Urinary bladder (tissue), 3 donors: ENCODE measurements at regions not wholly inside any gene's neighbourhood (a gene's known extent, or its start where the extent isn't known, plus 50 kb on each side); places are given as distances from the start of the nearest gene placed in this dataset.
"Not testable (repeated sequence)": the region's sequence is repeated elsewhere in the genome, so short reads cannot be mapped to it uniquely, and the experiment has no call there.

Experiments used
- DNase-seq: peaks from one replicate; pipeline ENCODE4 v3.0.0-alpha.2; 2015; ENCODE audit errors: extremely low spot score
- H3K27ac ChIP-seq: one replicate; pipeline ENCODE4 v1.5.1; 2013; ENCODE audit warnings: low read depth, mild to moderate bottlenecking, moderate library complexity
- H3K36me3 ChIP-seq: one replicate; pipeline ENCODE4 v1.6.1; 2013; ENCODE audit warnings: mild to moderate bottlenecking, moderate library complexity; ENCODE audit not compliant: insufficient read depth
- H3K4me1 ChIP-seq: one replicate; pipeline ENCODE4 v1.6.1; 2013; ENCODE audit warnings: mild to moderate bottlenecking, moderate library complexity; ENCODE audit not compliant: insufficient read depth
- H3K4me3 ChIP-seq: one replicate; pipeline ENCODE4 v1.5.1; 2013; ENCODE audit warnings: low read depth, low read length
- WGBS: extraction: QIAGEN DNeasy Blood & Tissue Kit; methylation state at CpG from one replicate; pipeline ENCODE4 v1.1.7; 2013; 5-methylcytosine and 5-hydroxymethylcytosine counted together
- donor health status: healthy with polysubstance abuse.
- donor health status: healthy.

- no peaks in the 10 kb centered on the region for H3K36me3 ChIP-seq
- no peak overlapping the region for H3K4me3 ChIP-seq
- no peak overlapping the region for H3K27ac ChIP-seq
- no peaks in the 10 kb centered on the region for H3K4me1 ChIP-seq
- WGBS: 39% methylated on average over 3 of the region's 3 CpGs
- DNase-seq: no peak
These were observed 214.8 kb upstream of the MAGI2 start for GRCh38 chr7:79668292-79668691.

GRCh38 chr7:79666472-79666871 lies 213.0 kb upstream of the MAGI2 start:
- Histone ChIP-seq H3K4me3 (no peak overlapping the region), H3K27ac (no peak overlapping the region), H3K4me1 (no peaks in the 10 kb centered on the region), H3K36me3 (no peaks in the 10 kb centered on the region)
- 86% methylated on average over 3 of the region's 3 CpGs for WGBS
- no peak for DNase-seq

GRCh38 chr7:79664884-79665676 lies 211.6 kb upstream of the MAGI2 start:
- Histone ChIP-seq H3K27ac (no peak overlapping the region), H3K36me3 (no peaks in the 10 kb centered on the region), H3K4me1 (no peaks in the 10 kb centered on the region), H3K4me3 (no peak overlapping the region)
- no peak for DNase-seq
- 93% methylated on average over 2 of the region's 2 CpGs for WGBS

GRCh38 chr7:79658304-79658703 lies 204.8 kb upstream of the MAGI2 start:
- no peak for DNase-seq
- Histone ChIP-seq H3K4me3 (no peak overlapping the region), H3K36me3 (no peaks in the 10 kb centered on the region)

GRCh38 chr7:79653136-79653631 lies 199.7 kb upstream of the MAGI2 start:
- no peak overlapping the region for H3K4me3 ChIP-seq
- 88% methylated on average over 2 of the region's 2 CpGs for WGBS
- no peaks in the 10 kb centered on the region for H3K36me3 ChIP-seq
- no peaks in the 10 kb centered on the region for H3K4me1 ChIP-seq
- H3K27ac ChIP-seq: no peak overlapping the region
- no peak for DNase-seq

More at GRCh38 chr7:79658304-79658703, 204.8 kb upstream of the MAGI2 start:
- Histone ChIP-seq H3K27ac (no peak overlapping the region), H3K4me1 (no peaks in the 10 kb centered on the region)

- Histone ChIP-seq H3K4me1 (no peaks in the 10 kb centered on the region), H3K36me3 (no peaks in the 10 kb centered on the region), H3K4me3 (no peak overlapping the region), H3K27ac (no peak overlapping the region)
- 45% methylated on average over 2 of the region's 2 CpGs for WGBS
- no peak for DNase-seq
These were observed 199.2 kb upstream of the MAGI2 start for GRCh38 chr7:79652619-79653018.

- 94% methylated on average over 8 of the region's 8 CpGs for WGBS
- Histone ChIP-seq H3K4me3 (no peak overlapping the region), H3K27ac (no peak overlapping the region), H3K4me1 (no peaks in the 10 kb centered on the region), H3K36me3 (no peaks in the 10 kb centered on the region)
- no peak for DNase-seq
These were observed 194.2 kb upstream of the MAGI2 start for GRCh38 chr7:79647711-79648110.

- H3K27ac ChIP-seq: no peak overlapping the region
- H3K4me3 ChIP-seq: no peak overlapping the region
- 87% methylated on average over 4 of the region's 4 CpGs for WGBS
- DNase-seq: no peak
- no peaks in the 10 kb centered on the region for H3K4me1 ChIP-seq
- no peaks in the 10 kb centered on the region for H3K36me3 ChIP-seq
These were observed 192.8 kb upstream of the MAGI2 start for GRCh38 chr7:79646278-79646677.

GRCh38 chr7:79636849-79637248 lies 183.4 kb upstream of the MAGI2 start:
- no peaks in the 10 kb centered on the region for H3K4me1 ChIP-seq
- no peak overlapping the region for H3K4me3 ChIP-seq
- H3K36me3 ChIP-seq: no peaks in the 10 kb centered on the region
- no peak for DNase-seq
- H3K27ac ChIP-seq: no peak overlapping the region

- not testable (repeated sequence) for H3K27ac ChIP-seq, H3K4me1 ChIP-seq, H3K36me3 ChIP-seq
These were observed 172.5 kb upstream of the MAGI2 start for GRCh38 chr7:79625921-79626320.

GRCh38 chr7:79624336-79624735 lies 170.9 kb upstream of the MAGI2 start:
- Histone ChIP-seq H3K36me3 (no peaks in the 10 kb centered on the region), H3K4me3 (no peak overlapping the region), H3K27ac (no peak overlapping the region), H3K4me1 (no peaks in the 10 kb centered on the region)
- DNase-seq: no peak

More at GRCh38 chr7:79625921-79626320, 172.5 kb upstream of the MAGI2 start:
- not testable (repeated sequence) for H3K4me3 ChIP-seq, DNase-seq

GRCh38 chr7:79622781-79623180 lies 169.3 kb upstream of the MAGI2 start:
- Histone ChIP-seq H3K36me3 (no peaks in the 10 kb centered on the region), H3K4me1 (no peaks in the 10 kb centered on the region), H3K27ac (no peak overlapping the region), H3K4me3 (no peak overlapping the region)
- DNase-seq: no peak
- 81% methylated on average over 1 of the region's 1 CpG for WGBS

- Histone ChIP-seq H3K27ac (no peak overlapping the region), H3K4me1 (no peaks in the 10 kb centered on the region), H3K4me3 (no peak overlapping the region), H3K36me3 (no peaks in the 10 kb centered on the region)
- DNase-seq: no peak
- 41% methylated on average over 1 of the region's 1 CpG for WGBS
These were observed 166.8 kb upstream of the MAGI2 start for GRCh38 chr7:79620291-79620690.

GRCh38 chr7:79619216-79619615 lies 165.7 kb upstream of the MAGI2 start:
- no peak overlapping the region for H3K4me3 ChIP-seq
- H3K27ac ChIP-seq: no peak overlapping the region
- H3K36me3 ChIP-seq: no peaks in the 10 kb centered on the region
- DNase-seq: no peak
- H3K4me1 ChIP-seq: no peaks in the 10 kb centered on the region
- WGBS: 95% methylated on average over 3 of the region's 3 CpGs
